Superior temporal gyrus (tissue), 1 donor: ENCODE measurements at regions not wholly inside any gene's neighbourhood (a gene's known extent, or its start where the extent isn't known, plus 50 kb on each side); places are given as distances from the start of the nearest gene placed in this dataset.
"Not testable (repeated sequence)": the region's sequence is repeated elsewhere in the genome, so short reads cannot be mapped to it uniquely, and the experiment has no call there.

ENCODE experiments used
- DNase-seq: peaks from one replicate; pipeline ENCODE4 v3.0.0-alpha.2; 2016; ENCODE audit errors: extremely low spot score

- no peak for DNase-seq
These were observed 120.2 kb downstream of the MRPL39 start for GRCh38 chr21:25487046-25487594.

DNA sequence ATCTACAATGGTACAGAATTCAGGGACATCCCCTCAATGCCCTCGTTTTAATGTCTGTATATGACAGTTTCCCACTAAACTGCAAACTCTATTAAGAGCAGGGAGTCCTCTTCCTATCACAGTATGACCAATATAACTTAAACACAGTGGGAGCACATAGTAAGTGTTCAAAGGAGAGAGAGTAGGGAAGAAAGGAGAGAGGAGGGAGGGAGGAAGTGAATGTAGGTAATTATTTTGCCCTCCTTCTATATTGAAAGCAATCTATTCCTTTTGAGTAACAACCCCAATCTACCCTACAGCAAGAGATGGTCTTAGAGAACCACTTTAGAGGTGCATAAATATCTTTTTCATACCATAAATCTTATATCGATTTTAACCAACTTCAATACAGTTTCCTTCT is 121.4 kb downstream of the MRPL39 start:
- no peak for DNase-seq

GRCh38 chr21:25467896-25468295 is 139.4 kb downstream of the MRPL39 start:
- no peak for DNase-seq

DNA sequence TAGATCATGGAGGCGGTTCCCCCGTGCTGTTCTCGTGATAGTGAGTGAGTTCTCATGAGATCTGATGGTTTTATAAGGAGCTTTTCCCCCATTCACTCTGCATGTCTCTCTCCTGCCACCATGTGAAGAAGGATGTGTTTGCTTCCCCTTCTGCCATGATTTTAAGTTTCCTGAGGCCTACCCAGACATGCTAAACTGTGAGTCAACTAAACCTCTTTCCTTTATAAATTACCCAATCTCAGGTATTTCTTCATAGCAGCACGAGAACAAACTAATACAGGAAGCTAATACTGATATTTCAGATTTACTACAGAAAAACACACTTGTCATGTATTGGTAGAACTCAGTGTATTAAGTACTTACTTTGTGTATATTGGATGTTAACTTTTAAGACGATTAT is 140.2 kb downstream of the MRPL39 start:
- not testable (repeated sequence) for DNase-seq

GRCh38 chr21:25466470-25466869 is 140.8 kb downstream of the MRPL39 start:
- no peak for DNase-seq

GRCh38 chr21:25465263-25465662 is 142.0 kb downstream of the MRPL39 start:
- no peak for DNase-seq

GRCh38 chr21:25464275-25464674 is 143.0 kb downstream of the MRPL39 start:
- DNase-seq = no peak

- DNase-seq = no peak
These were observed 144.7 kb downstream of the MRPL39 start for GRCh38 chr21:25462517-25462971.

DNA sequence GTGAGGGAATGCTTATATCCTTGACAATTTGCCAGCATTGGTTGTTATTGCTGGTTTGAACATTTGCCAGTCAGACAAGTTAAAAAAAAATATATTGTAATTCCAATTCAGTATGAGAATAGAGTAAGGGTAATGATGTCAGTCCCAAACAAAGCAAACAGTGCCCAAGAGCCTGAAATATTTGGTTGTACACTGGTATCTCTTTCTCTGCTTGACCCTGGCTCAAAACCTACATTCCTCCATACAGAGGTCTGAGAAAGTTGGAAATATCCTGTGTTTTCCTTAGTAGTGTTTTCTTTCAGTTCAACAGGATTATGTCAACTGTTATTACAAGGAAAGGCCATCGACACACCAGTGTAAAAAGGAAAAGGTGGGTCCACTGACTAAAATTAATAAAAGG is 145.6 kb downstream of the MRPL39 start:
- no peak for DNase-seq

DNA sequence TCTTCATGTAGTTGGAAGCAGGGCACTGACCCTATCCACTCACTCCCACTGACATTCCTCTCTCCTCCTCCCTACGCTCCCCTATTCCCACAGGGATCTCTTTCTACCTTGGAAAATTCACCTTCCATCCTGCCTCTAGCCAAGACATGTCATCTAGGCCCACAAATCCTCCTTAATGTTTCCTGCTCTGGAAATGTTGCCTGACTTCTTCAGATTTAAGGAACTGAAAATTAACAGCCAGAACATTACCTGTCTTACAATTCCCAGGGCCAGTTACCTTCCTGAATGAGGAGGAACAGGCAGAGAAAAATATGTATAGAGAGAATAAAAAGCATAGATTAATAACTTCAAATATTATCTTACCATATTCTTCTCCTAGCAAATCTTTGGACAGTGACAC is 147.3 kb downstream of the MRPL39 start:
- no peak for DNase-seq

DNA sequence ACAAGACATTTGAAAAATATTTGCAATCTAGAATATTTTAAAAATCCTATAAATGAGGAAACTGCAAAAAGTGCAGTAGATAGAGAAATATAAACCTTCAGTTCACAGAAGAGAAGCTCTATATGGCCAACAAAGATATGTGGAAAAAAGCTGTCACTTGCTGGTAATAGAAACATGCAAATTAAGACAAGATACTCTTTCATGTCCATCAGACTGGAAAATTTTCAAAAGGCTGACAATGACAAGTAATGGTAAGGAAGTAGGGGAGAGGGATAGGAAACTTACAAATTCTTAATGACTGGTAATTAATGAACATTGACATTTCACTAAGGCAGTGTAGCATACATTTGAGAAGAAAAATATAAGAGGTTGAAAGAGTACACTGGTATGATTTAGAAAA is 147.9 kb downstream of the MRPL39 start:
- no peak for DNase-seq

DNA sequence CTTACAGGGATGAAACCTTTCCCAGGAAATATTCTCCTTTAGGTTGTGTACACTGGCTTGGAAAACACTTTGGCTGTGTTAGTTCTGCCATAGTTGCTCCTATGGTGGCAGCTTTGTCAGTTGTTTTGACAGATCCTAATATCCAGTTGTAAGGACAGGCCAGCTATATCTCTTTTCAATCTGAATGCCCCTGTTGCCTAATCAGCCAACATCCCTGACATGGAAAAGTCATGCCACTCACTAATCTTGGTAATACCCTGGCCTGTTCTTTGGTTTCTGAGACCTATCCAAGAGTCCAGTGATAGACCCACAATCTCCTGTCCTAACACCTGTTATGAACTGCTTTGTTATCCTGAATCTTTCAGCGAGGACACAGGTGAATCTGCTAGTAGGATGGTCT is 148.8 kb downstream of the MRPL39 start:
- DNase-seq = no peak

DNA sequence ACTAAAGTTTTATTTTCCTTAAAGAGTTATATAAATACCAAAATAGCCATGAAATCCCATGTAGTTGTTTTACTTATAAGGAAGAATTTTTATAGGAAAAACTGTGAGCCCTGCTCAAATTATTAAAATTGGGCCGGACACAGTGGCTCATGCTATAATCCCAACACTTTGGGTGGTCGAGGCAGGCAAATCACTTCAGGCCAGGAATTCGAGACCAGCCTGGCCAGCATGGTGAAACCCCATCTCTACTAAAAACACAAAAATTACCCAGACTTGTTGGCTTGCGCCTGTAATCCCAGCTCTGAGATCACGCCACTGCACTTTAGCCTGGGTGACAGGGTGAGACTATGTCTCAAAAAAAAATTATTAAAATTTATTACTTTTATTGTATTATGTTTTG is 149.3 kb downstream of the MRPL39 start:
- no peak for DNase-seq

DNA sequence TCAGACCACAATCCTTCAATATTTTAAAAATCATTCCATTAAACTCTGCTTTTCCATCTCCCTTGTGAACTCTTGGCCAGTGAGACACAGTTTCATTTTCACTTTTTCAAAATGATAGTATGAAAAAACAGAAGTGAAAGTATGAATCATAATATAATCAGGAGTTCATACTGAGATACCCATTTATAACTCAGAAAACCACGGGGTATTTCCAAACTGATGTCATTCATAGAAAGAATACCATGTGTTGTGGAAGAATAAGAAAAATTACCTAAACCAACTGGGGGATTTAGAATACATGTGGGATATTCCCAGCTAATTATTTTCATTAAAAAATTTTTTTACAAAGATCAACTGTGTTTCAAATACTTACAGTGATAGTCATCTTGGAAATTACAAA is 149.9 kb downstream of the MRPL39 start:
- no peak for DNase-seq

DNA sequence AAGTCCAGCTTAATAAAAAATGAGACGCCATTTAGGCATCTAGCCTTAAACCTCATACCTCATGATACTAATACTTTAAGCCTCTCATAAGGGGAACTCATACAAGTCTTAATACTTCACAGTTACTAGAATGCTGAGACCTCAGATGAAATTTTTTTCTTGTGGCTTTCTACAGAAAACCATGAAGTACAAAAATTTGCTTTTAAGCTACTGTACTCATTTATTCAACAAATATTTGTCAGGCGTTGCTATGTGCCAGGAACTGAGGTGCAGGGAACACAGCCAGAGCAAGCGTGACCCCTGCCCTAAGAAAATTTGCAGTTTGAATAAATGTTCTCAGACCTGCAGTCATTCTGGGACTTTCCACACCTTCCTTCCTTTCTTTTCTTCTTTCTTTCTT is 150.6 kb downstream of the MRPL39 start:
- no peak for DNase-seq

- DNase-seq = no peak
These were observed 153.8 kb downstream of the MRPL39 start for GRCh38 chr21:25453524-25453923.

GRCh38 chr21:25449950-25450349 is 157.3 kb downstream of the MRPL39 start:
- DNase-seq = no peak

- no peak for DNase-seq
These were observed 165.4 kb downstream of the MRPL39 start for GRCh38 chr21:25441835-25442234.

DNA sequence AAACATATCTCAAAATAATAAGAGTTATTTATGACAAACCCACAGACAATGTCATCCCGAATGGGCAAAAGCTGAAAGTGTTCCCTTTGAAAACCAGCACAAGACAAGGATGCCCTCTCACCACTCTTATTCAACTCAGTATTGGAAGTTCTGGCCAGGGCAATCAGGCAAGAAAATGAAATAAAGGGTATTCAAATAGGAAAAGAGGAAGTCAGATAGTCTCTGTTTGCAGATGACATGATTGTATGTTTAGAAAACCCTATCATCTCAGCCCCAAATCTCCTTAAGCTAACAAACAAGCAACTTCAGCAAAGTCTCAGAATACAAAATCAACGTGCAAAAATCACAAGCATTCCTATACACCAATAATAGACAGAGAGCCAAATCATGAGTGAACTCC is 169.8 kb downstream of the MRPL39 start:
- DNase-seq = not testable (repeated sequence)

- DNase-seq = no peak
These were observed 178.7 kb downstream of the MRPL39 start for GRCh38 chr21:25428537-25428936.

DNA sequence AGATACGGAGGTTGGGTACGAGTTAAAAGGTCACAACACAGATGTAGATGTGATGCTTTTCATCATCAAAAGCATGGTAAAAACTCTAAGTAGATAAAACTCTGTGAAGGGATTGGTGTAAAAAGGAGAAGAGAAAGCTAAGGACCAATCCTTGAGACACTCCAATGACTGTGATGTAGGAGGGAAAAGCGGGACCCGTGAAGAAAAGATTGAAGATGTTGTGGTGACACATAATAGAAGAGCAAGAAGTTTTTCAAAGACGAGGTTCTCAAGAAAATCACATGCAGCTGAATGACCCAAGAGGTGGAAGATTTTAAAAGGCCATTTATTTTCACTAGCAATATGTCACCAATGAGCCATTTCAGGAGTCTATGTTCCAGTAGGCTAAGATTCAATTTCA is 179.5 kb downstream of the MRPL39 start:
- no peak for DNase-seq

GRCh38 chr21:25426580-25426979 is 180.7 kb downstream of the MRPL39 start:
- no peak for DNase-seq

GRCh38 chr21:25425156-25425555 is 182.1 kb downstream of the MRPL39 start:
- DNase-seq = no peak

DNA sequence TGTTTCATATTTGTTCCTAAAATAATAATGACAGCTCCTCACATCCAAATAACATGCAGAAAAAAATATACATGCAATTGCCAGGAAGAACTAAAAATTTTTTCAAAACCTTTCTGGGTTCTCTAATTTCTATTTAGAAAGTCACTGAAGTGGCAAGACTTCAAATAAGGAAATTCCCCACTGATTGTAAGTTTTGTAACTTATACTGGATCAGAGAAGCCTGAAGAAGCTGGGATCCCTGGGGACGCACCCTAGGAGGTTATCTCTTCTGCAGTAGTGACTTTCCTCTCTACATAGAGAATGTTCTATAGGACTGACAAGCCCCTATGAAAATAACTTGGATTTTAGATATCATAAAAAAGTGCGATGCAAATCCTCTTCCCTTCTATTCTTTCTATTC is 182.6 kb downstream of the MRPL39 start:
- no peak for DNase-seq
